ENCODE measurements at regions not wholly inside any gene's neighbourhood (a gene's known extent, or its start where the extent isn't known, plus 50 kb on each side); places are given as distances from the start of the nearest gene placed in this dataset.

DNA sequence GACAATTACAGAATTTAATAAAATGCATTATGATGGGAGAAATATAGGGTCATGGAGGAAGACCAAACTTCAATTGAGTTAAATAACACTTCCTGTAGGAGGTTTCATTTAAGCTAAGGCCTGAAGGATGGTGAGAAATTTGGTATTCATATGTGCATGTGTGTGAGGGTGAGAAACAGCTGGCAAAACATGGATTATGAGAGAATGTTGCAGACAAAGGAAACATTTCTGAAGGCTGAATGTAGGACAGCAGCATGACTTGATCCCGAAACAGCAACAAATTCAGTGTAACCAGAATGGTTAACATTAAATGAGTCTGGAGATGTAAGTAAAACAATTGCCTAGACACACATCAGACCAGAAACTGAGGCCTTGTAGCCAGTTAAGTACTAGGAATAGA is 630.8 kb downstream of the NR4A2 start:
- POLR2A ChIA-PET = no interaction called here
- ATAC-seq (no peak), DNase-seq (ENCODE audit: extremely low read depth in 1 of 4, low spot score in 3 of 4) (no peak), FAIRE-seq (no peak)
- intact Hi-C loops (cut with micrococcal nuclease) = no loop called here
- no peaks in the 10 kb centered on the region for H4K20me1 ChIP-seq (replicated peaks; ENCODE audit: control insufficient read depth, insufficient read depth, low read length)
- no peaks in the 10 kb centered on the region for H3K9me1 ChIP-seq (ENCODE audit: control insufficient read depth, insufficient read depth, low read length)
- 5% methylated on average over 1 of the region's 1 CpG for WGBS (ENCODE audit: insufficient coverage, low coverage, missing lambda C conversion rate)
- H3K9me3 ChIP-seq (replicated peaks; ENCODE audit: control insufficient read depth, insufficient read depth, low read depth, low read length) = no peaks in the 10 kb centered on the region
- no peak overlapping the region for H3K27ac ChIP-seq (ENCODE audit: extremely low read depth, low read depth, low read length)
- H3K4me3 ChIP-seq = no peak overlapping the region
- H3K27me3 ChIP-seq (ENCODE audit: control insufficient read depth in 2 of 2, insufficient read depth in 2 of 2, low read length in 2 of 2) = no peaks in the 10 kb centered on the region
- in situ Hi-C loops (cut with MboI) = no loop called here
- no peaks in the 10 kb centered on the region for H3K36me3 ChIP-seq (ENCODE audit: control insufficient read depth, insufficient read depth, low read length)
- no peaks in the 10 kb centered on the region for H3K4me1 ChIP-seq (replicated peaks in 1 of 2; ENCODE audit: control insufficient read depth in 2 of 2, insufficient read depth in 2 of 2, low read length in 2 of 2)
- H3K9ac ChIP-seq (ENCODE audit: insufficient read depth in 1 of 2, low read depth in 2 of 2, low read length in 2 of 2) = no peak overlapping the region
- H3K79me2 ChIP-seq (ENCODE audit: control insufficient read depth, insufficient read depth, low read length) = no peaks in the 10 kb centered on the region
- H2AFZ ChIP-seq (ENCODE audit: low read depth, low read length) = no peak overlapping the region
- BruUV-seq (replicated peaks) = no TSS peak
- CTCF ChIA-PET (ENCODE audit: low intra/inter-chr PET ratio) = no interaction called here
- no peak overlapping the region for H3K4me2 ChIP-seq (ENCODE audit: insufficient read depth, low read length)
- TF ChIP-seq WHSC1 (IDR thresholded peaks at IDR 0.05; ENCODE audit: low read length) = no peak
- no peak for TF ChIP-seq RNF219 (CRISPR knock-in tag; IDR thresholded peaks at IDR 0.05)
- no peak for TF ChIP-seq GABPB1 (CRISPR knock-in tag; IDR thresholded peaks at IDR 0.05)
- TF ChIP-seq TCFL5 (CRISPR knock-in tag; conservative IDR thresholded peaks at IDR 0.05) = no peak
- no peak for TF ChIP-seq USF2 (CRISPR knock-in tag; IDR thresholded peaks at IDR 0.05)
- no peak for TF ChIP-seq FOXK1 (CRISPR knock-in tag; IDR thresholded peaks at IDR 0.05; ENCODE audit: borderline replicate concordance)
- TF ChIP-seq ZNF124 (CRISPR knock-in tag; IDR thresholded peaks at IDR 0.05) = no peak
- TF ChIP-seq ETV6 (IDR thresholded peaks at IDR 0.05; ENCODE audit: borderline replicate concordance in 1 of 2, low read depth in 2 of 2, low read length in 1 of 2) = no peak
- TF ChIP-seq ETV6 (CRISPR knock-in tag; IDR thresholded peaks at IDR 0.05; ENCODE audit: borderline replicate concordance) = no peak
- TF ChIP-seq NCOR1 (IDR thresholded peaks at IDR 0.05) = no peak
- TF ChIP-seq SFPQ (IDR thresholded peaks at IDR 0.05; ENCODE audit: low read depth, low read length) = no peak
- no peak for TF ChIP-seq ZNF175 (CRISPR knock-in tag; IDR thresholded peaks at IDR 0.05; ENCODE audit: low read depth)
- no peak for TF ChIP-seq YY1 (IDR thresholded peaks at IDR 0.05; ENCODE audit: borderline replicate concordance in 1 of 3, control insufficient read depth in 1 of 3, extremely low read depth in 1 of 3, insufficient read depth in 3 of 3, insufficient read length in 1 of 3, insufficient replicate concordance in 2 of 3, low read depth in 1 of 3, low read length in 2 of 3)
- no peak for TF ChIP-seq HDAC8 (tag; IDR thresholded peaks at IDR 0.05)
- TF ChIP-seq, protein P1, sequence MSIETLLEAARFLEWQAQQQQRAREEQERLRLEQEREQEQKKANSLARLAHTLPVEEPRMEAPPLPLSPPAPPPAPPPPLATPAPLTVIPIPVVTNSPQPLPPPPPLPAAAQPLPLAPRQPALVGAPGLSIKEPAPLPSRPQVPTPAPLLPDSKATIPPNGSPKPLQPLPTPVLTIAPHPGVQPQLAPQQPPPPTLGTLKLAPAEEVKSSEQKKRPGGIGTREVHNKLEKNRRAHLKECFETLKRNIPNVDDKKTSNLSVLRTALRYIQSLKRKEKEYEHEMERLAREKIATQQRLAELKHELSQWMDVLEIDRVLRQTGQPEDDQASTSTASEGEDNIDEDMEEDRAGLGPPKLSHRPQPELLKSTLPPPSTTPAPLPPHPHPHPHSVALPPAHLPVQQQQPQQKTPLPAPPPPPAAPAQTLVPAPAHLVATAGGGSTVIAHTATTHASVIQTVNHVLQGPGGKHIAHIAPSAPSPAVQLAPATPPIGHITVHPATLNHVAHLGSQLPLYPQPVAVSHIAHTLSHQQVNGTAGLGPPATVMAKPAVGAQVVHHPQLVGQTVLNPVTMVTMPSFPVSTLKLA (conservative IDR thresholded peaks at IDR 0.05) = no peak
- no peak for TF ChIP-seq ZNF77 (CRISPR knock-in tag; IDR thresholded peaks at IDR 0.05)
- no peak for TF ChIP-seq NFE2 (IDR thresholded peaks at IDR 0.05; ENCODE audit: low read depth)

All from K562 (cell line).